ENCODE measurements at regions not wholly inside any gene's neighbourhood (a gene's known extent, or its start where the extent isn't known, plus 50 kb on each side); places are given as distances from the start of the nearest gene placed in this dataset.

DNA sequence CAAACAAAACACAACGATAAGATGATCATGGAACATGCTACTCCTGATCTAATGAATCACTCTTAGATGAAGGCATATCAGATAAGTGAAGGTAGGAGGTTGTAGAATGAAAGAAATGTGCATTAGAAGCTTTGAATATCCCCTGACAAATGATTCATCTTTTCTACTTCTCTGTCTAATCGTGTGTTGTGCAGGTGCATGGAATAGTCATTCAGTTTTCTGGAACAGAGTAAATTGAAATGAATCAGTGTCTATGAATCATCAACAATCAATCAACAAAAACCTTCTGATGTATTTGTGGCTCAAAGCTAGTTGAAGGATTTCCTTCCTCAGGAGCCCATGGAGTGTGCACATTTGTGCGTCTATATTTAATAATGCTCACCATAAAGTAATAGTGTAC is 1290.4 kb upstream of the PCDH20 start:
- H3K4me2 ChIP-seq (ENCODE audit: low read depth, low read length): no peak overlapping the region
- DNase-seq (ENCODE audit: low spot score) (no peak), ATAC-seq (no peak), FAIRE-seq (no peak)
- H3K9ac ChIP-seq (ENCODE audit: insufficient read depth, low read depth, low read length): no peak overlapping the region
- TF ChIP-seq ONECUT2 (CRISPR knock-in tag; IDR thresholded peaks at IDR 0.05) (no peak), NFKB2 (CRISPR knock-in tag; IDR thresholded peaks at IDR 0.05; ENCODE audit: borderline replicate concordance) (no peak), ZNF629 (CRISPR knock-in tag; conservative IDR thresholded peaks at IDR 0.05) (no peak), ERF (CRISPR knock-in tag; IDR thresholded peaks at IDR 0.05) (no peak), GPN1 (CRISPR knock-in tag; IDR thresholded peaks at IDR 0.05; ENCODE audit: borderline replicate concordance) (no peak), ZNF891 (CRISPR knock-in tag; IDR thresholded peaks at IDR 0.05) (no peak), MTF2 (CRISPR knock-in tag; IDR thresholded peaks at IDR 0.05; ENCODE audit: borderline replicate concordance) (no peak), SATB2 (CRISPR knock-in tag; IDR thresholded peaks at IDR 0.05) (no peak), NR3C1 (CRISPR knock-in tag; IDR thresholded peaks at IDR 0.05) (no peak), RORA (CRISPR knock-in tag; IDR thresholded peaks at IDR 0.05) (no peak), MLXIP (CRISPR knock-in tag; IDR thresholded peaks at IDR 0.05; ENCODE audit: borderline replicate concordance) (no peak)
- TF ChIP-seq, protein P1, sequence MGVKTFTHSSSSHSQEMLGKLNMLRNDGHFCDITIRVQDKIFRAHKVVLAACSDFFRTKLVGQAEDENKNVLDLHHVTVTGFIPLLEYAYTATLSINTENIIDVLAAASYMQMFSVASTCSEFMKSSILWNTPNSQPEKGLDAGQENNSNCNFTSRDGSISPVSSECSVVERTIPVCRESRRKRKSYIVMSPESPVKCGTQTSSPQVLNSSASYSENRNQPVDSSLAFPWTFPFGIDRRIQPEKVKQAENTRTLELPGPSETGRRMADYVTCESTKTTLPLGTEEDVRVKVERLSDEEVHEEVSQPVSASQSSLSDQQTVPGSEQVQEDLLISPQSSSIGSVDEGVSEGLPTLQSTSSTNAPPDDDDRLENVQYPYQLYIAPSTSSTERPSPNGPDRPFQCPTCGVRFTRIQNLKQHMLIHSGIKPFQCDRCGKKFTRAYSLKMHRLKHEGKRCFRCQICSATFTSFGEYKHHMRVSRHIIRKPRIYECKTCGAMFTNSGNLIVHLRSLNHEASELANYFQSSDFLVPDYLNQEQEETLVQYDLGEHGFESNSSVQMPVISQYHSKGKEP (CRISPR knock-in tag; IDR thresholded peaks at IDR 0.05): no peak
- POLR2A ChIA-PET: no interaction called here
- intact Hi-C loops (cut with micrococcal nuclease; ENCODE audit: unreplicated experiment): no loop called here
- no peak overlapping the region for H3K27ac ChIP-seq (ENCODE audit: extremely low read length, insufficient read depth, low read length)
- no peaks in the 10 kb centered on the region for H3K9me3 ChIP-seq (ENCODE audit: low read length)
- in situ Hi-C loops (cut with HindIII; ENCODE audit: extremely low pct_ligation_motif_present, low pct_unique_long_range_greater_than_20kb): no loop called here
- no peak overlapping the region for H2AFZ ChIP-seq (ENCODE audit: low read length)
- H3K4me1 ChIP-seq (ENCODE audit: insufficient read depth, low read length): no peaks in the 10 kb centered on the region
- no TSS peak for BruUV-seq (replicated peaks)
- no peak overlapping the region for H3K4me3 ChIP-seq (replicated peaks in 1 of 3; ENCODE audit: insufficient read depth in 1 of 3, low read depth in 2 of 3, low read length in 3 of 3)
- CTCF ChIA-PET (ENCODE audit: low intra/inter-chr PET ratio, low total read pairs): no interaction called here
- 3% methylated on average over 3 of the region's 3 CpGs for WGBS (ENCODE audit: low lambda C conversion rate)
- no peaks in the 10 kb centered on the region for H3K79me2 ChIP-seq (ENCODE audit: insufficient read depth, low read length)
- no peaks in the 10 kb centered on the region for H4K20me1 ChIP-seq (ENCODE audit: insufficient read depth, low read length)
- H3K27me3 ChIP-seq (ENCODE audit: control insufficient read depth in 1 of 2, insufficient read depth in 2 of 2, low read length in 2 of 2): no peaks in the 10 kb centered on the region
- H3K36me3 ChIP-seq (replicated peaks in 1 of 2; ENCODE audit: control insufficient read depth in 1 of 2, insufficient read depth in 2 of 2, low read length in 2 of 2): no peaks in the 10 kb centered on the region
